HEK293 (cell line): ENCODE measurements at regions not wholly inside any gene's neighbourhood (a gene's known extent, or its start where the extent isn't known, plus 50 kb on each side); places are given as distances from the start of the nearest gene placed in this dataset.

ENCODE experiments used
- CTCF ChIA-PET: fragments of 350-600 bp; formaldehyde crosslinking; extraction: SDS; loops from one replicate; lab custom pipeline; 2021; ENCODE audit warnings: antibody characterized with exemption; lab: Yijun Ruan, JAX
- POLR2A ChIA-PET: fragments of 300-600 bp; formaldehyde crosslinking; extraction: SDS; loops from one replicate; lab custom pipeline; 2020; ENCODE audit warnings: antibody characterized with exemption, inconsistent platforms; lab: Yijun Ruan, JAX
- H3K27ac ChIP-seq: fragments of 200-500 bp; sonication (Bioruptor generic); 2 replicates; pipeline ENCODE4 v1.5.1; 2014; ENCODE audit warnings: low read depth, low read length, control low read depth, inconsistent platforms; ENCODE audit errors: extremely low read depth
- H3K36me3 ChIP-seq, 2 experiments: fragments of 200-500 bp in 1 of 2; sonication (Bioruptor generic) in 1 of 2; 1 replicate in 1 of 2; 2 replicates in 1 of 2; pipeline ENCODE4 v1.5.1; 2014 to 2017; ENCODE audit warnings: inconsistent platforms in 2 of 2, low read length in 2 of 2; ENCODE audit not compliant: control insufficient read depth in 2 of 2, insufficient read depth in 1 of 2
- H3K4me1 ChIP-seq: fragments of 200-500 bp; sonication (Bioruptor generic); 2 replicates; pipeline ENCODE4 v1.5.1; 2014; ENCODE audit warnings: mild to moderate bottlenecking, low read length, inconsistent platforms; ENCODE audit not compliant: control insufficient read depth, insufficient read depth
- H3K4me3 ChIP-seq: 2 replicates; pipeline ENCODE4 v1.5.1; 2011; ENCODE audit warnings: low read depth, mild to moderate bottlenecking, control low read depth, low read length, moderate library complexity
- H3K9me3 ChIP-seq: fragments of 200-500 bp; sonication (Bioruptor generic); 2 replicates; pipeline ENCODE4 v1.5.1; 2014; ENCODE audit warnings: low read depth, low read length, inconsistent platforms; ENCODE audit not compliant: control insufficient read depth, insufficient read depth
- GLIS1 ChIP-seq: fragments of 450-650 bp; formaldehyde crosslinking; IDR thresholded peaks from 2 replicates; pipeline ENCODE4 v1.5.1; 2016; ENCODE audit warnings: missing biosample characterization, missing genetic modification characterization
- HOXA7 ChIP-seq: sonication (generic); formaldehyde crosslinking; IDR thresholded peaks from 2 replicates; pipeline ENCODE4 v1.8.1; 2022; ENCODE audit warnings: missing genetic modification reagents, borderline replicate concordance
- KLF8 ChIP-seq: fragments of 450-650 bp; formaldehyde crosslinking; IDR thresholded peaks from 2 replicates; pipeline ENCODE4 v1.5.1; 2016; ENCODE audit warnings: missing biosample characterization, missing genetic modification characterization
- PRDM1 ChIP-seq: fragments of 450-650 bp; formaldehyde crosslinking; IDR thresholded peaks from 2 replicates; pipeline ENCODE4; 2016; ENCODE audit warnings: missing biosample characterization, missing genetic modification characterization
- REST ChIP-seq: fragments of 450-650 bp; formaldehyde crosslinking; IDR thresholded peaks from 2 replicates; pipeline ENCODE4 v1.5.1; 2016; ENCODE audit warnings: missing biosample characterization, missing genetic modification characterization
- ZBTB17 ChIP-seq: fragments of 450-650 bp; formaldehyde crosslinking; IDR thresholded peaks from 2 replicates; pipeline ENCODE4 v1.5.1; 2016; ENCODE audit warnings: missing biosample characterization, missing genetic modification characterization
- ZBTB26 ChIP-seq: fragments of 450-650 bp; formaldehyde crosslinking; optimal IDR thresholded peaks from 2 replicates; pipeline ENCODE3; 2016; ENCODE audit warnings: missing biosample characterization, mild to moderate bottlenecking, missing genetic modification characterization
- ZNF2 ChIP-seq: fragments of 450-650 bp; formaldehyde crosslinking; IDR thresholded peaks from 2 replicates; pipeline ENCODE4 v1.5.1; 2016; ENCODE audit warnings: missing biosample characterization, missing genetic modification characterization
- ZNF302 ChIP-seq: fragments of 450-650 bp; formaldehyde crosslinking; IDR thresholded peaks from 2 replicates; pipeline ENCODE4 v1.5.1; 2016; ENCODE audit warnings: missing biosample characterization, missing genetic modification characterization, low read depth
- ZNF423 ChIP-seq: fragments of 450-650 bp; formaldehyde crosslinking; IDR thresholded peaks from 2 replicates; pipeline ENCODE4 v1.5.1; 2016; ENCODE audit warnings: missing biosample characterization, missing genetic modification characterization
- ZNF600 ChIP-seq: fragments of 450-650 bp; formaldehyde crosslinking; IDR thresholded peaks from 2 replicates; pipeline ENCODE4 v1.5.1; 2016; ENCODE audit warnings: missing biosample characterization, missing genetic modification characterization
- ZNF639 ChIP-seq: fragments of 450-650 bp; formaldehyde crosslinking; IDR thresholded peaks from 2 replicates; pipeline ENCODE4 v1.5.1; 2016; ENCODE audit warnings: missing biosample characterization, missing genetic modification characterization
- ZNF792 ChIP-seq: fragments of 450-650 bp; formaldehyde crosslinking; IDR thresholded peaks from 2 replicates; pipeline ENCODE4 v1.5.1; 2016; ENCODE audit warnings: missing biosample characterization, missing genetic modification characterization
- ZNF843 ChIP-seq: fragments of 450-650 bp; formaldehyde crosslinking; IDR thresholded peaks from 2 replicates; pipeline ENCODE4 v1.5.1; 2016; ENCODE audit warnings: missing biosample characterization, missing genetic modification characterization
- ZSCAN23 ChIP-seq: fragments of 450-650 bp; formaldehyde crosslinking; IDR thresholded peaks from 2 replicates; pipeline ENCODE4 v1.5.1; 2016; ENCODE audit warnings: missing biosample characterization, missing genetic modification characterization
- TF ChIP-seq, protein P1 (sequence below): fragments of 450-650 bp; formaldehyde crosslinking; IDR thresholded peaks from 2 replicates; pipeline ENCODE4 v1.5.1; 2016; ENCODE audit warnings: missing biosample characterization, missing genetic modification characterization

DNA sequence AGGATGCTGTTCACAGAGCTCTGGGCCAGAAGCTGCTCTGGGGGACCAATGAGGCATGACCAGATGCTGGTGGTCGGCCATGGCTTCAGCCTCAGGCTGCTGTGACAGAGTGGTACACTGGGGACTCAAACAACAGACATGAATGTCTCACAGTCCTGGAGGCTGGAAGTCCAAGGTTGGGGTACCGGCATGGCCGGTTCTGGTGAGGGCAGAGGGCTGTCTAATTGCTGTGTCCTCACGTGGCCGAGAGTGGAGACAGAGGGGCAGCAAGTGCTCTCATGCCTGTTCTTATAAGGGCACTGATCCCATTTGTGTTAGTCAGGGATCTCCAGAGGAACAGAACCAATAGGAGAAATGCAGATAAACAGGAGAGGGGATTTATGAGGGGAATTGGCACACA is 253.5 kb upstream of the C1orf174 start:
- no peaks in the 10 kb centered on the region for H3K36me3 ChIP-seq

More for the DNA sequence above, 253.5 kb upstream of the C1orf174 start:
- H3K4me3 ChIP-seq = no peak overlapping the region
- ChIA-PET CTCF (no interaction called here), POLR2A (no interaction called here)
- TF ChIP-seq GLIS1 (tag by site-specific recombination) (no peak), ZBTB17 (tag by site-specific recombination) (no peak), ZBTB26 (tag by site-specific recombination) (no peak), ZNF639 (no peak), HOXA7 (CRISPR knock-in tag) (no peak), PRDM1 (tag by site-specific recombination) (no peak), ZNF423 (tag by site-specific recombination) (no peak), ZNF2 (tag by site-specific recombination) (no peak), KLF8 (no peak), ZSCAN23 (no peak), ZNF792 (tag by site-specific recombination) (no peak), REST (tag by site-specific recombination) (no peak), ZNF843 (tag by site-specific recombination) (no peak), ZNF302 (tag by site-specific recombination) (no peak), ZNF600 (tag by site-specific recombination) (no peak)
- TF ChIP-seq, protein P1, sequence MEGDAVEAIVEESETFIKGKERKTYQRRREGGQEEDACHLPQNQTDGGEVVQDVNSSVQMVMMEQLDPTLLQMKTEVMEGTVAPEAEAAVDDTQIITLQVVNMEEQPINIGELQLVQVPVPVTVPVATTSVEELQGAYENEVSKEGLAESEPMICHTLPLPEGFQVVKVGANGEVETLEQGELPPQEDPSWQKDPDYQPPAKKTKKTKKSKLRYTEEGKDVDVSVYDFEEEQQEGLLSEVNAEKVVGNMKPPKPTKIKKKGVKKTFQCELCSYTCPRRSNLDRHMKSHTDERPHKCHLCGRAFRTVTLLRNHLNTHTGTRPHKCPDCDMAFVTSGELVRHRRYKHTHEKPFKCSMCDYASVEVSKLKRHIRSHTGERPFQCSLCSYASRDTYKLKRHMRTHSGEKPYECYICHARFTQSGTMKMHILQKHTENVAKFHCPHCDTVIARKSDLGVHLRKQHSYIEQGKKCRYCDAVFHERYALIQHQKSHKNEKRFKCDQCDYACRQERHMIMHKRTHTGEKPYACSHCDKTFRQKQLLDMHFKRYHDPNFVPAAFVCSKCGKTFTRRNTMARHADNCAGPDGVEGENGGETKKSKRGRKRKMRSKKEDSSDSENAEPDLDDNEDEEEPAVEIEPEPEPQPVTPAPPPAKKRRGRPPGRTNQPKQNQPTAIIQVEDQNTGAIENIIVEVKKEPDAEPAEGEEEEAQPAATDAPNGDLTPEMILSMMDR (tag by site-specific recombination) = no peak
- TF ChIP-seq, all 188 proteins: peak for 0
- H3K9me3 ChIP-seq = no peaks in the 10 kb centered on the region
- H3K4me1 ChIP-seq = no peaks in the 10 kb centered on the region
- H3K27ac ChIP-seq = no peak overlapping the region
